ENCODE measurements at regions not wholly inside any gene's neighbourhood (a gene's known extent, or its start where the extent isn't known, plus 50 kb on each side); places are given as distances from the start of the nearest gene placed in this dataset.

DNA sequence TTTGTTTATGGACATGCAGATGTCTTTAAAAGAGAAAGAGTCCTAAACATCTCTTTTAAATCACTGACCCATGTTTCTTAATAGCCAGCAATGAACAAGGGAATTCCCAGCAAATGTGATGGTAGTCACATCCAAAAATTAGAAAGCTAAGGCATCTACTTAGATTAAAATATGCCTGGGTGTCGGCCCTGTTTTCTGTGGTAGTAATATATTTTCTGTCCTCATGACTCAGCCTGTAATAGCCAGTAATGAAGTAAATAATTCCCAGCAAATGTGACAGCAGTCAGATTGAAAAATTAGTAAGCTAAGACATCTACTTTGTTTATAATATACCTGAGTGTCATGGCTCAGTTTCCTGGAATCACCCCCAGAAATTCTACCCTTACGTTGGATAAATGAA is 60.6 kb upstream of the MYRIP start:
- H3K4ac ChIP-seq (ENCODE audit: low read depth in 1 of 2, low read length in 2 of 2): no peak overlapping the region
- 56% methylated on average over 1 of the region's 2 CpGs for whole genome bisulfite sequencing

DNA sequence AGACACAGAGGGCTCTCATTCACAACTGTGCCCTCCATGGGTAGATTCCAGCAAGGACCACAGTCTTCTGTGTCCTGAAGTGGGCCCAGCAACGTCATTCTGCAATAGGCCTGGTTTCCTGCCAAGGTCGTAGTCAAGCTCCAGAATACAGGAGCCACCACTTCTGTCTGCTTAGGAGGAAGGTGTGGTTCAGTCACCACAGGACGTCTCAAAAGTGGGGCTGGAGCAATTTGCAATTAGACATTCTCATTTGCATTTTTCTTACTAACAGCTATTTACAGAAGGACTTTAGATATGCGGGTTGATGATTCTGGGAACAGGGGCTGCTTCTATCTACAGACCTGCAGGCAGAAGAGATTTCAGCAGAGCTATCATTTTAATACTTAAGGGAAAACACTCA is 58.7 kb upstream of the MYRIP start:
- no peaks in the 10 kb centered on the region for H3K79me1 ChIP-seq (replicated peaks; ENCODE audit: low read length, poor library complexity, severe bottlenecking)
- no peak overlapping the region for H3K4me3 ChIP-seq (ENCODE audit: insufficient read depth in 1 of 2, low read depth in 1 of 2, low read length in 2 of 2)
- no peak overlapping the region for H2BK12ac ChIP-seq (ENCODE audit: low read length in 2 of 2)
- no peak overlapping the region for H3K18ac ChIP-seq (ENCODE audit: low read depth in 1 of 2, low read length in 2 of 2)
- H3K9ac ChIP-seq (ENCODE audit: low read length): no peak overlapping the region
- H3K4me1 ChIP-seq (ENCODE audit: control insufficient read depth, insufficient read depth, low read depth, low read length): no peaks in the 10 kb centered on the region
- no peak overlapping the region for H3K27ac ChIP-seq (ENCODE audit: low read length, poor library complexity, severe bottlenecking)
- no peak overlapping the region for H2AFZ ChIP-seq (ENCODE audit: low read depth, low read length)
- no peak overlapping the region for H3K4me2 ChIP-seq (ENCODE audit: low read length, poor library complexity, severe bottlenecking)
- no peak overlapping the region for H3K14ac ChIP-seq (ENCODE audit: low read length in 2 of 2)
- H3K9me3 ChIP-seq (ENCODE audit: control insufficient read depth, low read length): no peaks in the 10 kb centered on the region
- no peak overlapping the region for H2BK120ac ChIP-seq (ENCODE audit: low read depth, low read length)
- WGBS: 57% methylated on average over 2 of the region's 4 CpGs
- no peak overlapping the region for H2BK15ac ChIP-seq (ENCODE audit: low read depth, poor library complexity, severe bottlenecking)
- no peak for DNase-seq
- H3K36me3 ChIP-seq (ENCODE audit: control insufficient read depth in 1 of 2, insufficient read depth in 2 of 2, low read depth in 1 of 2, low read length in 2 of 2): no peaks in the 10 kb centered on the region
- no peak overlapping the region for H4K8ac ChIP-seq (ENCODE audit: low read length)
- no peak overlapping the region for H4K91ac ChIP-seq (ENCODE audit: low read length)
- H3K23ac ChIP-seq (ENCODE audit: low read length in 2 of 2): no peak overlapping the region
- no peak overlapping the region for H2BK5ac ChIP-seq (ENCODE audit: low read depth, low read length, poor library complexity, severe bottlenecking)
- no peaks in the 10 kb centered on the region for H3K27me3 ChIP-seq (ENCODE audit: control insufficient read depth in 1 of 2, insufficient read depth in 1 of 2, low read length in 2 of 2)
- no peak overlapping the region for H2AK5ac ChIP-seq (ENCODE audit: low read length, severe bottlenecking)
- H3K4ac ChIP-seq (ENCODE audit: low read depth in 1 of 2, low read length in 2 of 2): no peak overlapping the region

More for the DNA sequence above, 60.6 kb upstream of the MYRIP start:
- no peak overlapping the region for H3K9ac ChIP-seq (ENCODE audit: low read length)
- no peak overlapping the region for H2BK15ac ChIP-seq (ENCODE audit: low read depth, poor library complexity, severe bottlenecking)
- no peaks in the 10 kb centered on the region for H3K36me3 ChIP-seq (ENCODE audit: control insufficient read depth in 1 of 2, insufficient read depth in 2 of 2, low read depth in 1 of 2, low read length in 2 of 2)
- no peak overlapping the region for H2BK120ac ChIP-seq (ENCODE audit: low read depth, low read length)
- no peak overlapping the region for H3K14ac ChIP-seq (ENCODE audit: low read length in 2 of 2)
- H2AK5ac ChIP-seq (ENCODE audit: low read length, severe bottlenecking): no peak overlapping the region
- H3K79me1 ChIP-seq (replicated peaks; ENCODE audit: low read length, poor library complexity, severe bottlenecking): no peaks in the 10 kb centered on the region
- H4K91ac ChIP-seq (ENCODE audit: low read length): no peak overlapping the region
- no peaks in the 10 kb centered on the region for H3K4me1 ChIP-seq (ENCODE audit: control insufficient read depth, insufficient read depth, low read depth, low read length)
- no peak overlapping the region for H3K4me3 ChIP-seq (ENCODE audit: insufficient read depth in 1 of 2, low read depth in 1 of 2, low read length in 2 of 2)
- H3K4me2 ChIP-seq (ENCODE audit: low read length, poor library complexity, severe bottlenecking): no peak overlapping the region
- no peak for DNase-seq
- no peak overlapping the region for H2AFZ ChIP-seq (ENCODE audit: low read depth, low read length)
- H3K27ac ChIP-seq (ENCODE audit: low read length, poor library complexity, severe bottlenecking): no peak overlapping the region
- no peak overlapping the region for H2BK5ac ChIP-seq (ENCODE audit: low read depth, low read length, poor library complexity, severe bottlenecking)
- no peak overlapping the region for H3K18ac ChIP-seq (ENCODE audit: low read depth in 1 of 2, low read length in 2 of 2)
- H3K9me3 ChIP-seq (ENCODE audit: control insufficient read depth, low read length): no peaks in the 10 kb centered on the region
- no peak overlapping the region for H2BK12ac ChIP-seq (ENCODE audit: low read length in 2 of 2)
- no peak overlapping the region for H3K23ac ChIP-seq (ENCODE audit: low read length in 2 of 2)
- H3K27me3 ChIP-seq (ENCODE audit: control insufficient read depth in 1 of 2, insufficient read depth in 1 of 2, low read length in 2 of 2): no peaks in the 10 kb centered on the region
- H4K8ac ChIP-seq (ENCODE audit: low read length): no peak overlapping the region

- WGBS: 56% methylated on average over 1 of the region's 1 CpG
- Histone ChIP-seq H2BK15ac (ENCODE audit: low read depth, poor library complexity, severe bottlenecking) (no peak overlapping the region), H3K27me3 (ENCODE audit: control insufficient read depth in 1 of 2, insufficient read depth in 1 of 2, low read length in 2 of 2) (no peaks in the 10 kb centered on the region), H4K91ac (ENCODE audit: low read length) (no peak overlapping the region), H2BK5ac (ENCODE audit: low read depth, low read length, poor library complexity, severe bottlenecking) (no peak overlapping the region), H3K4me3 (ENCODE audit: insufficient read depth in 1 of 2, low read depth in 1 of 2, low read length in 2 of 2) (no peak overlapping the region), H3K14ac (ENCODE audit: low read length in 2 of 2) (no peak overlapping the region), H3K9me3 (ENCODE audit: control insufficient read depth, low read length) (no peaks in the 10 kb centered on the region), H3K36me3 (ENCODE audit: control insufficient read depth in 1 of 2, insufficient read depth in 2 of 2, low read depth in 1 of 2, low read length in 2 of 2) (no peaks in the 10 kb centered on the region), H3K4ac (ENCODE audit: low read depth in 1 of 2, low read length in 2 of 2) (no peak overlapping the region), H4K8ac (ENCODE audit: low read length) (no peak overlapping the region), H2AFZ (ENCODE audit: low read depth, low read length) (no peak overlapping the region), H2BK12ac (ENCODE audit: low read length in 2 of 2) (no peak overlapping the region), H3K79me1 (replicated peaks; ENCODE audit: low read length, poor library complexity, severe bottlenecking) (no peaks in the 10 kb centered on the region), H2BK120ac (ENCODE audit: low read depth, low read length) (no peak overlapping the region), H3K18ac (ENCODE audit: low read depth in 1 of 2, low read length in 2 of 2) (no peak overlapping the region), H3K27ac (ENCODE audit: low read length, poor library complexity, severe bottlenecking) (no peak overlapping the region), H3K4me2 (ENCODE audit: low read length, poor library complexity, severe bottlenecking) (no peak overlapping the region), H3K9ac (ENCODE audit: low read length) (no peak overlapping the region), H2AK5ac (ENCODE audit: low read length, severe bottlenecking) (no peak overlapping the region), H3K23ac (ENCODE audit: low read length in 2 of 2) (no peak overlapping the region), H3K4me1 (ENCODE audit: control insufficient read depth, insufficient read depth, low read depth, low read length) (no peaks in the 10 kb centered on the region)
- no peak for DNase-seq
Measured at GRCh38 chr3:39751286-39751685, 58.1 kb upstream of the MYRIP start.

DNA sequence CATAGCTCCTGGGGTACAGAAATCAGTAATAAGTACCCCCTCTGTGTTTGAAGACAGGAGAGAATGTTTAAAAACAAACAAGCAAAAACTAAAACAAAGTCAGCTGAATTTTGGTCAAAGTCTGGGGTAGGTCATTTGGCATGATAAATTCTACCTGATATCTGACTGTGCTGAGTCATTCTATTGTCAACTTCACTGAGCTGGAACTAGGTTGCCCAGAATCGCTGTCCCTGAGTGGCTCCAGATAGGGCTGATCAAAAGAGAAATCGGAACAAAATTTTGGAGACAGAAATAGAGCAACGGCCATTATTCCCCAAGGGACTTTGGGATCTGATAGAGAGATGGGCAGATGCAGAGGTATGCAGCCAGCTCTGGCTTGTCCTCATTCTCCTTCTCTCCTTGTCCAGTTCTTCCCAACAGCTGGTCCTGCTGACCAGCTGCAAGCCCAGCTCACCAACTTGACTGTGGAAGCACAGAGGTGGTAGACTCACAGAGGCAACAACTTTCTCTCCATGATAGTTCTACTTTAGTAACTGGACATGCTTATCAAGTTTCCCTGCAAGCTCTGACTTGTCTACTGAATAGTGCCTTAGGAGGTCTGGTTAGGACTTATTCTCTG is 57.3 kb upstream of the MYRIP start:
- Histone ChIP-seq H3K4me2 (ENCODE audit: low read length, poor library complexity, severe bottlenecking) (no peak overlapping the region), H3K27me3 (ENCODE audit: control insufficient read depth in 1 of 2, insufficient read depth in 1 of 2, low read length in 2 of 2) (no peaks in the 10 kb centered on the region), H3K14ac (ENCODE audit: low read length in 2 of 2) (no peak overlapping the region), H2AFZ (ENCODE audit: low read depth, low read length) (no peak overlapping the region), H3K27ac (ENCODE audit: low read length, poor library complexity, severe bottlenecking) (no peak overlapping the region), H3K79me1 (replicated peaks; ENCODE audit: low read length, poor library complexity, severe bottlenecking) (no peaks in the 10 kb centered on the region), H3K4me1 (ENCODE audit: control insufficient read depth, insufficient read depth, low read depth, low read length) (peaks cover under 1% of the 10 kb centered on the region), H4K91ac (ENCODE audit: low read length) (no peak overlapping the region), H3K9me3 (ENCODE audit: control insufficient read depth, low read length) (no peaks in the 10 kb centered on the region), H3K4me3 (ENCODE audit: insufficient read depth in 1 of 2, low read depth in 1 of 2, low read length in 2 of 2) (no peak overlapping the region), H2BK12ac (ENCODE audit: low read length in 2 of 2) (no peak overlapping the region), H2BK120ac (ENCODE audit: low read depth, low read length) (no peak overlapping the region), H2BK5ac (ENCODE audit: low read depth, low read length, poor library complexity, severe bottlenecking) (no peak overlapping the region), H3K18ac (ENCODE audit: low read depth in 1 of 2, low read length in 2 of 2) (no peak overlapping the region), H3K4ac (ENCODE audit: low read depth in 1 of 2, low read length in 2 of 2) (no peak overlapping the region), H2BK15ac (ENCODE audit: low read depth, poor library complexity, severe bottlenecking) (no peak overlapping the region), H3K9ac (ENCODE audit: low read length) (no peak overlapping the region), H4K8ac (ENCODE audit: low read length) (no peak overlapping the region), H2AK5ac (ENCODE audit: low read length, severe bottlenecking) (no peak overlapping the region), H3K23ac (ENCODE audit: low read length in 2 of 2) (no peak overlapping the region), H3K36me3 (ENCODE audit: control insufficient read depth in 1 of 2, insufficient read depth in 2 of 2, low read depth in 1 of 2, low read length in 2 of 2) (no peaks in the 10 kb centered on the region)
- 77% methylated on average over 3 of the region's 3 CpGs for WGBS
- DNase-seq: no peak
